SK-N-SH (cell line): ENCODE measurements at regions not wholly inside any gene's neighbourhood (a gene's known extent, or its start where the extent isn't known, plus 50 kb on each side); places are given as distances from the start of the nearest gene placed in this dataset.

Experiments
- CTCF ChIA-PET: fragments of 300-600, 350-600 bp; formaldehyde crosslinking; extraction: SDS; loops from one replicate; lab custom pipeline; 2021; lab: Yijun Ruan, JAX
- POLR2A ChIA-PET: fragments of 350-600 bp; sonication (Branson Sonifier 250); formaldehyde crosslinking; extraction: SDS; loops from one replicate; lab custom pipeline; 2020; ENCODE audit warnings: antibody characterized with exemption, inconsistent platforms; lab: Yijun Ruan, JAX
- DNase-seq: peaks from one replicate; pipeline ENCODE4 v3.0.0; 2012
- H2AFZ ChIP-seq: fragments of 200-600 bp; sonication (generic); 2 replicates; pipeline ENCODE4 v1.8.1; 2016; ENCODE audit warnings: antibody characterized with exemption, mild to moderate bottlenecking, low read depth
- H3F3A ChIP-seq: fragments of 200-600 bp; sonication (generic); replicated peaks from 2 replicates; pipeline ENCODE3; 2016; ENCODE audit warnings: antibody characterized with exemption, mild to moderate bottlenecking; ENCODE audit not compliant: insufficient read depth
- H3K27ac ChIP-seq, 2 experiments: fragments of 200-500 bp in 1 of 2; fragments of 200-600 bp in 1 of 2; sonication (Bioruptor generic) in 1 of 2; sonication (generic), shearing (Covaris generic) in 1 of 2; 2 replicates each; pipeline versions ENCODE4 v1.5.1 to v1.6.1; 2014 to 2016; ENCODE audit warnings: low read depth in 2 of 2, inconsistent platforms in 1 of 2, low read length in 1 of 2, mild to moderate bottlenecking in 1 of 2, mixed read lengths in 1 of 2
- H3K27me3 ChIP-seq: fragments of 200-600 bp; sonication (generic), shearing (Covaris generic); 2 replicates; pipeline ENCODE4 v1.6.1; 2016; ENCODE audit warnings: mixed run types; ENCODE audit not compliant: insufficient read depth
- H3K36me3 ChIP-seq, 2 experiments: fragments of 200-500 bp in 1 of 2; fragments of 200-600 bp in 1 of 2; sonication (Bioruptor generic) in 1 of 2; sonication (generic) in 1 of 2; replicated peaks in 1 of 2; 2 replicates each; pipeline versions ENCODE3 to v1.5.1; 2014 to 2016; ENCODE audit warnings: low read length in 1 of 2, mild to moderate bottlenecking in 1 of 2; ENCODE audit not compliant: insufficient read depth in 2 of 2, control insufficient read depth in 1 of 2
- H3K4me1 ChIP-seq, 2 experiments: fragments of 200-500 bp in 1 of 2; fragments of 200-600 bp in 1 of 2; sonication (Bioruptor generic) in 1 of 2; sonication (generic), shearing (Covaris generic) in 1 of 2; 2 replicates each; pipeline versions ENCODE4 v1.5.1 to v1.6.1; 2014 to 2016; ENCODE audit warnings: low read depth in 1 of 2, low read length in 1 of 2, mixed run types in 1 of 2; ENCODE audit not compliant: insufficient read depth in 2 of 2, control insufficient read depth in 1 of 2
- H3K4me2 ChIP-seq: fragments of 200-600 bp; sonication (generic), shearing (Covaris generic); 2 replicates; pipeline ENCODE4 v1.6.1; 2017; ENCODE audit warnings: mixed run types
- H3K4me3 ChIP-seq, 2 experiments: fragments of 200-500 bp in 1 of 2; fragments of 200-600 bp in 1 of 2; sonication (Bioruptor generic) in 1 of 2; sonication (generic), shearing (Covaris generic) in 1 of 2; 2 replicates each; pipeline versions ENCODE4 v1.5.1 to v1.8.1; 2014 to 2016; ENCODE audit warnings: low read depth in 2 of 2, inconsistent platforms in 1 of 2, low read length in 1 of 2, mild to moderate bottlenecking in 1 of 2, mixed read lengths in 1 of 2, moderate library complexity in 1 of 2
- H3K79me2 ChIP-seq: fragments of 200-600 bp; sonication (generic); 2 replicates; pipeline ENCODE4 v1.8.1; 2017; ENCODE audit warnings: mild to moderate bottlenecking; ENCODE audit not compliant: insufficient read depth
- H3K9ac ChIP-seq: fragments of 200-600 bp; sonication (generic); 2 replicates; pipeline ENCODE4 v1.6.1; 2017; ENCODE audit warnings: mixed run types
- H3K9me2 ChIP-seq: fragments of 200-600 bp; sonication (generic); 2 replicates; pipeline ENCODE4 v1.6.1; 2017; ENCODE audit warnings: mixed run types
- H3K9me3 ChIP-seq: fragments of 200-600 bp; sonication (generic); 2 replicates; pipeline ENCODE4 v1.6.1; 2017; ENCODE audit warnings: mixed run types, mild to moderate bottlenecking, moderate library complexity
- H4K20me1 ChIP-seq: fragments of 200-600 bp; sonication (generic); 2 replicates; pipeline ENCODE4 v1.6.1; 2017; ENCODE audit warnings: mild to moderate bottlenecking, mixed run types; ENCODE audit not compliant: insufficient read depth
- FOSL2 ChIP-seq: IDR thresholded peaks from 2 replicates; pipeline ENCODE4 v1.4.0; 2012; ENCODE audit warnings: low read depth, mild to moderate bottlenecking, moderate library complexity, borderline replicate concordance
- FOXJ3 ChIP-seq: sonication (generic); formaldehyde crosslinking; IDR thresholded peaks from 2 replicates; pipeline ENCODE4 v1.5.1; 2020; ENCODE audit warnings: mild to moderate bottlenecking, missing genetic modification reagents
- GABPA ChIP-seq: IDR thresholded peaks from 2 replicates; pipeline ENCODE4 v1.4.0; 2012; ENCODE audit warnings: low read depth, mild to moderate bottlenecking
- MXI1 ChIP-seq: IDR thresholded peaks from 2 replicates; pipeline ENCODE4 v1.6.1; 2012; ENCODE audit warnings: mild to moderate bottlenecking, low read depth, low read length, improper control_type of control experiment
- NRF1 ChIP-seq: IDR thresholded peaks from 2 replicates; pipeline ENCODE4 v1.6.1; 2012; ENCODE audit warnings: low read depth, mild to moderate bottlenecking, low read length
- RCOR1 ChIP-seq: fragments of 150-350 bp; IDR thresholded peaks from 2 replicates; pipeline ENCODE4 v1.6.1; 2017; ENCODE audit warnings: antibody characterized with exemption, low read length
- REST ChIP-seq: IDR thresholded peaks from 2 replicates; pipeline ENCODE4 v1.6.1; 2012; ENCODE audit warnings: mild to moderate bottlenecking, low read depth, low read length, moderate library complexity
- SIN3A ChIP-seq: IDR thresholded peaks from 2 replicates; pipeline ENCODE4 v1.6.1; 2012; ENCODE audit warnings: low read depth, mild to moderate bottlenecking, low read length, moderate library complexity, borderline replicate concordance
- TCF12 ChIP-seq: IDR thresholded peaks from 2 replicates; pipeline ENCODE4 v1.4.0; 2012
- TEAD4 ChIP-seq: IDR thresholded peaks from 2 replicates; pipeline ENCODE4 v1.4.0; 2012; ENCODE audit warnings: mild to moderate bottlenecking, borderline replicate concordance; ENCODE audit not compliant: insufficient read depth
- USF1 ChIP-seq: IDR thresholded peaks from 2 replicates; pipeline ENCODE4 v1.4.0; 2012; ENCODE audit warnings: low read depth, borderline replicate concordance
- YY1 ChIP-seq: IDR thresholded peaks from 2 replicates; pipeline ENCODE4 v1.4.0; 2012; ENCODE audit warnings: low read depth, mild to moderate bottlenecking
- whole genome bisulfite sequencing: methylation state at CpG from one replicate; pipeline ENCODE4 v1.1.6; 2017; ENCODE audit warnings: low lambda C conversion rate; 5-methylcytosine and 5-hydroxymethylcytosine counted together

GRCh38 chr1:233485385-233485784 lies 128.5 kb upstream of the KCNK1 start:
- Histone ChIP-seq H3K79me2 (no peaks in the 10 kb centered on the region), H3K9me2 (no peaks in the 10 kb centered on the region), H3K27ac (no peak overlapping the region), H4K20me1 (no peaks in the 10 kb centered on the region), H3K27me3 (no peaks in the 10 kb centered on the region), H3K36me3 (no peaks in the 10 kb centered on the region), H3K9me3 (no peaks in the 10 kb centered on the region), H3K4me2 (no peak overlapping the region), H3F3A (no peaks in the 10 kb centered on the region), H3K4me1 (peaks cover 0 to 2% of the 10 kb centered on the region in 2 experiments; a peak in 1 of 4 replicates), H3K4me3 (no peak overlapping the region), H3K9ac (no peak overlapping the region), H2AFZ (no peak overlapping the region)
- ChIA-PET CTCF (interaction anchor here (0.6 kb wide), 1 partner anchor 40 kb away, joined by 4 read pairs; no protein-coding TSS in a partner anchor), POLR2A (no interaction called here)
- no peak for TF ChIP-seq TCF12
- TF ChIP-seq REST: no peak
- no peak for TF ChIP-seq TEAD4
- TF ChIP-seq MXI1: no peak
- no peak for TF ChIP-seq FOSL2
- TF ChIP-seq GABPA: no peak
- no peak for DNase-seq

GRCh38 chr1:233485809-233486398 lies 128.0 kb upstream of the KCNK1 start:
- Histone ChIP-seq H3K9ac (no peak overlapping the region), H3K27ac (no peak overlapping the region), H3K9me3 (no peaks in the 10 kb centered on the region), H2AFZ (no peak overlapping the region), H3K27me3 (no peaks in the 10 kb centered on the region), H3K36me3 (no peaks in the 10 kb centered on the region), H3K4me3 (no peak overlapping the region), H3F3A (no peaks in the 10 kb centered on the region), H3K4me1 (peaks cover 0 to 4% of the 10 kb centered on the region in 2 experiments; a peak in 1 of 4 replicates), H4K20me1 (no peaks in the 10 kb centered on the region), H3K79me2 (no peaks in the 10 kb centered on the region), H3K4me2 (no peak overlapping the region), H3K9me2 (no peaks in the 10 kb centered on the region)
- ChIA-PET POLR2A (no interaction called here), CTCF (no interaction called here)
- DNase-seq: no peak
- WGBS: 18% methylated on average over 3 of the region's 3 CpGs
- TF ChIP-seq REST: no peak
- TF ChIP-seq RCOR1: no peak
- TF ChIP-seq TCF12: no peak
- TF ChIP-seq FOXJ3 (CRISPR knock-in tag): no peak
- no peak for TF ChIP-seq USF1
- TF ChIP-seq NRF1: no peak
- no peak for TF ChIP-seq YY1
- TF ChIP-seq SIN3A: no peak
